ENCODE measurements at regions not wholly inside any gene's neighbourhood (a gene's known extent, or its start where the extent isn't known, plus 50 kb on each side); places are given as distances from the start of the nearest gene placed in this dataset.
"Not testable (repeated sequence)": the region's sequence is repeated elsewhere in the genome, so short reads cannot be mapped to it uniquely, and the experiment has no call there.

DNA sequence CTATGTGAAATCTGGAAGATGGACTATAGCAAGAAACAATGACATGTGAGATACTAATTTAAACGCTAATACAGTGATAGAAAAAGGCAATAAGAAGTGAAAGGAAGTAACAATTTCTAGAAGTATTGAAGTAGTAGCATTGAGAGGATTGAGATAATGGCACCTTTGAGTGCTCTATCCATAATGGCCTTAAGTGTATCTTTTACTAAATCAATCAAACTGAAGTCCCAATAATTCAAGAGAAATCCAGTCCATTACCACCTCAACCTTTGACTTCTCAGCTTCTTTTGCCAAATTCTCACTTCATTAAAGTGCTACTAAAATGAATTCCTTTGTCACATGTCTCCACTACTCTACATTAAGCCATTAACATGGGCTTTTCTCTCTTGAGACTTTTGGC, 82.6 kb upstream of the KYNU start:
- Mint-ChIP-seq H3K4me3 (no peak overlapping the region), H3K9me3 (peaks cover 0 to 2% of the 10 kb centered on the region in 2 experiments; a peak in 1 of 5 replicates), H3K27me3 (ENCODE audit: low read depth) (no peaks in the 10 kb centered on the region), H3K36me3 (ENCODE audit: insufficient read depth in 1 of 3, low read depth in 3 of 3) (no peaks in the 10 kb centered on the region), H3K4me1 (peaks cover 7% of the 10 kb centered on the region in 2 experiments), H3K27ac (no peak overlapping the region)
- H4K91ac ChIP-seq (ENCODE audit: insufficient read length, low read depth, low read length), result no peak overlapping the region
- H3K4me2 ChIP-seq (ENCODE audit: insufficient read depth, insufficient read length, low read length), result no peak overlapping the region
- H3K18ac ChIP-seq (ENCODE audit: insufficient read length, low read depth, low read length), result no peak overlapping the region
- no peaks in the 10 kb centered on the region for H3K4me1 ChIP-seq (ENCODE audit: insufficient read depth, low read length)
- no peaks in the 10 kb centered on the region for H3K23me2 ChIP-seq (ENCODE audit: insufficient read length, low read depth, low read length, poor library complexity, severe bottlenecking)
- H3K27ac ChIP-seq (ENCODE audit: insufficient read length, low read depth, low read length), result no peak overlapping the region
- H2BK20ac ChIP-seq (ENCODE audit: low read depth, low read length, poor library complexity, severe bottlenecking), result no peak overlapping the region
- H4K8ac ChIP-seq (replicated peaks; ENCODE audit: insufficient read length, low read depth, low read length), result no peak overlapping the region
- no peak overlapping the region for H2AK5ac ChIP-seq (ENCODE audit: insufficient read length, low read length)
- no peak overlapping the region for H2AFZ ChIP-seq (ENCODE audit: low read length)
- H2BK15ac ChIP-seq (ENCODE audit: low read depth, low read length), result no peak overlapping the region
- no peak overlapping the region for H2BK120ac ChIP-seq (ENCODE audit: low read depth, low read length, poor library complexity, severe bottlenecking)
- H2BK12ac ChIP-seq (ENCODE audit: insufficient read length, low read depth, low read length), result no peak overlapping the region
- H4K20me1 ChIP-seq (ENCODE audit: control insufficient read depth, insufficient read depth, insufficient read length), result no peaks in the 10 kb centered on the region
- no peak overlapping the region for H3K4ac ChIP-seq (ENCODE audit: low read depth, low read length)
- H2BK5ac ChIP-seq (ENCODE audit: insufficient read length, low read length), result no peak overlapping the region
- TF ChIP-seq, protein P1, sequence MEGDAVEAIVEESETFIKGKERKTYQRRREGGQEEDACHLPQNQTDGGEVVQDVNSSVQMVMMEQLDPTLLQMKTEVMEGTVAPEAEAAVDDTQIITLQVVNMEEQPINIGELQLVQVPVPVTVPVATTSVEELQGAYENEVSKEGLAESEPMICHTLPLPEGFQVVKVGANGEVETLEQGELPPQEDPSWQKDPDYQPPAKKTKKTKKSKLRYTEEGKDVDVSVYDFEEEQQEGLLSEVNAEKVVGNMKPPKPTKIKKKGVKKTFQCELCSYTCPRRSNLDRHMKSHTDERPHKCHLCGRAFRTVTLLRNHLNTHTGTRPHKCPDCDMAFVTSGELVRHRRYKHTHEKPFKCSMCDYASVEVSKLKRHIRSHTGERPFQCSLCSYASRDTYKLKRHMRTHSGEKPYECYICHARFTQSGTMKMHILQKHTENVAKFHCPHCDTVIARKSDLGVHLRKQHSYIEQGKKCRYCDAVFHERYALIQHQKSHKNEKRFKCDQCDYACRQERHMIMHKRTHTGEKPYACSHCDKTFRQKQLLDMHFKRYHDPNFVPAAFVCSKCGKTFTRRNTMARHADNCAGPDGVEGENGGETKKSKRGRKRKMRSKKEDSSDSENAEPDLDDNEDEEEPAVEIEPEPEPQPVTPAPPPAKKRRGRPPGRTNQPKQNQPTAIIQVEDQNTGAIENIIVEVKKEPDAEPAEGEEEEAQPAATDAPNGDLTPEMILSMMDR (conservative IDR thresholded peaks at IDR 0.05), result no peak
- H3K27me3 ChIP-seq (ENCODE audit: insufficient read depth, low read length), result no peaks in the 10 kb centered on the region
- no peaks in the 10 kb centered on the region for H3K9me3 ChIP-seq (ENCODE audit: control insufficient read depth, low read depth, low read length)
- H3K23ac ChIP-seq (ENCODE audit: insufficient read length, low read depth, low read length), result no peak overlapping the region
- DNase-seq, result no peak
- H3K79me1 ChIP-seq (ENCODE audit: insufficient read depth, low read depth, low read length, poor library complexity, severe bottlenecking), result no peaks in the 10 kb centered on the region
- no peaks in the 10 kb centered on the region for H3K79me2 ChIP-seq (ENCODE audit: insufficient read depth, low read length)
- no peak overlapping the region for H4K5ac ChIP-seq (ENCODE audit: insufficient read length, low read depth, low read length)
- no peak overlapping the region for H3T11ph ChIP-seq (ENCODE audit: low read length)
- no peak overlapping the region for H3K56ac ChIP-seq (ENCODE audit: insufficient read length, low read depth, low read length)
- no peak overlapping the region for H3K9ac ChIP-seq (ENCODE audit: extremely low read depth, insufficient read length, low read length)
- WGBS (ENCODE audit: extremely low coverage, insufficient read length, low lambda C conversion rate), result no CpG with 5 or more reads among the region's 1 CpG
- H3K14ac ChIP-seq (ENCODE audit: insufficient read depth, low read length), result no peak overlapping the region

DNA sequence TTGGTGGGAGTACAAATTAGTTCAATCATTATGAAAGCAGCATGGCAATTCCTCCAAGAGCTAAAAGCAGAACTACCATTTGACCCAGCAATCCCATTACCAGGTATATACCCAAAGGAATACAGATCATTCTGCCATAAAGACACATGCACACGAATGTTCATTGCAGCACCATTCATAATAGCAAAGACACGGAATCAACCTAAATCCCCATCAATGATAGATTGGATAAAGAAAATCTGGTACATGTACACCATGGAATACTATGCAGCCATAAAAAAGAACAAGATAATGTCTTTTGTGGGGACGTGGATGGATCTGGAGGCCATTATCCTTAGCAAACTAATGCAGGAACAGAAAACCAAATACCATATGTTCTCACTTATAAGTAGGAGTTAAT, 85.1 kb upstream of the KYNU start:
- H3T11ph ChIP-seq (ENCODE audit: low read length); H3K4me2 ChIP-seq (ENCODE audit: insufficient read depth, insufficient read length, low read length); H3K14ac ChIP-seq (ENCODE audit: insufficient read depth, low read length); H3K18ac ChIP-seq (ENCODE audit: insufficient read length, low read depth, low read length); H2BK15ac ChIP-seq (ENCODE audit: low read depth, low read length); H2AFZ ChIP-seq (ENCODE audit: low read length); H2BK12ac ChIP-seq (ENCODE audit: insufficient read length, low read depth, low read length); H3K4ac ChIP-seq (ENCODE audit: low read depth, low read length); H3K27me3 Mint-ChIP-seq (ENCODE audit: low read depth); H3K9me3 ChIP-seq (ENCODE audit: control insufficient read depth, low read depth, low read length); H3K27me3 ChIP-seq (ENCODE audit: insufficient read depth, low read length); H3K56ac ChIP-seq (ENCODE audit: insufficient read length, low read depth, low read length); H3K27ac ChIP-seq (ENCODE audit: insufficient read length, low read depth, low read length); H3K79me1 ChIP-seq (ENCODE audit: insufficient read depth, low read depth, low read length, poor library complexity, severe bottlenecking); H3K4me1 Mint-ChIP-seq; H3K4me1 ChIP-seq (ENCODE audit: insufficient read depth, low read length); H3K9me3 Mint-ChIP-seq; H3K27ac Mint-ChIP-seq; H3K23ac ChIP-seq (ENCODE audit: insufficient read length, low read depth, low read length); DNase-seq; H4K8ac ChIP-seq (replicated peaks; ENCODE audit: insufficient read length, low read depth, low read length); H2BK120ac ChIP-seq (ENCODE audit: low read depth, low read length, poor library complexity, severe bottlenecking); H3K36me3 Mint-ChIP-seq (ENCODE audit: insufficient read depth in 1 of 3, low read depth in 3 of 3); H2AK5ac ChIP-seq (ENCODE audit: insufficient read length, low read length); H4K20me1 ChIP-seq (ENCODE audit: control insufficient read depth, insufficient read depth, insufficient read length); H3K23me2 ChIP-seq (ENCODE audit: insufficient read length, low read depth, low read length, poor library complexity, severe bottlenecking); H2BK5ac ChIP-seq (ENCODE audit: insufficient read length, low read length); H4K91ac ChIP-seq (ENCODE audit: insufficient read length, low read depth, low read length); H3K4me3 Mint-ChIP-seq; H4K5ac ChIP-seq (ENCODE audit: insufficient read length, low read depth, low read length); H3K9ac ChIP-seq (ENCODE audit: extremely low read depth, insufficient read length, low read length); H3K79me2 ChIP-seq (ENCODE audit: insufficient read depth, low read length); H2BK20ac ChIP-seq (ENCODE audit: low read depth, low read length, poor library complexity, severe bottlenecking): not testable (repeated sequence)
- no CpG with 5 or more reads among the region's 3 CpGs for WGBS (ENCODE audit: extremely low coverage, insufficient read length, low lambda C conversion rate)

Data from H9 (cell line).